SK-N-SH (cell line): ENCODE measurements at regions not wholly inside any gene's neighbourhood (a gene's known extent, or its start where the extent isn't known, plus 50 kb on each side); places are given as distances from the start of the nearest gene placed in this dataset.

Experiments used
- CTCF ChIA-PET: fragments of 300-600, 350-600 bp; formaldehyde crosslinking; extraction: SDS; loops from one replicate; lab custom pipeline; 2021; lab: Yijun Ruan, JAX
- POLR2A ChIA-PET: fragments of 350-600 bp; sonication (Branson Sonifier 250); formaldehyde crosslinking; extraction: SDS; loops from one replicate; lab custom pipeline; 2020; ENCODE audit warnings: antibody characterized with exemption, inconsistent platforms; lab: Yijun Ruan, JAX
- DNase-seq: peaks from one replicate; pipeline ENCODE4 v3.0.0; 2012
- H2AFZ ChIP-seq: fragments of 200-600 bp; sonication (generic); 2 replicates; pipeline ENCODE4 v1.8.1; 2016; ENCODE audit warnings: antibody characterized with exemption, mild to moderate bottlenecking, low read depth
- H3F3A ChIP-seq: fragments of 200-600 bp; sonication (generic); replicated peaks from 2 replicates; pipeline ENCODE3; 2016; ENCODE audit warnings: antibody characterized with exemption, mild to moderate bottlenecking; ENCODE audit not compliant: insufficient read depth
- H3K27ac ChIP-seq, 2 experiments: fragments of 200-500 bp in 1 of 2; fragments of 200-600 bp in 1 of 2; sonication (Bioruptor generic) in 1 of 2; sonication (generic), shearing (Covaris generic) in 1 of 2; 2 replicates each; pipeline versions ENCODE4 v1.5.1 to v1.6.1; 2014 to 2016; ENCODE audit warnings: low read depth in 2 of 2, inconsistent platforms in 1 of 2, low read length in 1 of 2, mild to moderate bottlenecking in 1 of 2, mixed read lengths in 1 of 2
- H3K27me3 ChIP-seq: fragments of 200-600 bp; sonication (generic), shearing (Covaris generic); 2 replicates; pipeline ENCODE4 v1.6.1; 2016; ENCODE audit warnings: mixed run types; ENCODE audit not compliant: insufficient read depth
- H3K36me3 ChIP-seq, 2 experiments: fragments of 200-500 bp in 1 of 2; fragments of 200-600 bp in 1 of 2; sonication (Bioruptor generic) in 1 of 2; sonication (generic) in 1 of 2; replicated peaks in 1 of 2; 2 replicates each; pipeline versions ENCODE3 to v1.5.1; 2014 to 2016; ENCODE audit warnings: low read length in 1 of 2, mild to moderate bottlenecking in 1 of 2; ENCODE audit not compliant: insufficient read depth in 2 of 2, control insufficient read depth in 1 of 2
- H3K4me1 ChIP-seq, 2 experiments: fragments of 200-500 bp in 1 of 2; fragments of 200-600 bp in 1 of 2; sonication (Bioruptor generic) in 1 of 2; sonication (generic), shearing (Covaris generic) in 1 of 2; 2 replicates each; pipeline versions ENCODE4 v1.5.1 to v1.6.1; 2014 to 2016; ENCODE audit warnings: low read depth in 1 of 2, low read length in 1 of 2, mixed run types in 1 of 2; ENCODE audit not compliant: insufficient read depth in 2 of 2, control insufficient read depth in 1 of 2
- H3K4me2 ChIP-seq: fragments of 200-600 bp; sonication (generic), shearing (Covaris generic); 2 replicates; pipeline ENCODE4 v1.6.1; 2017; ENCODE audit warnings: mixed run types
- H3K4me3 ChIP-seq, 2 experiments: fragments of 200-500 bp in 1 of 2; fragments of 200-600 bp in 1 of 2; sonication (Bioruptor generic) in 1 of 2; sonication (generic), shearing (Covaris generic) in 1 of 2; 2 replicates each; pipeline versions ENCODE4 v1.5.1 to v1.8.1; 2014 to 2016; ENCODE audit warnings: low read depth in 2 of 2, inconsistent platforms in 1 of 2, low read length in 1 of 2, mild to moderate bottlenecking in 1 of 2, mixed read lengths in 1 of 2, moderate library complexity in 1 of 2
- H3K79me2 ChIP-seq: fragments of 200-600 bp; sonication (generic); 2 replicates; pipeline ENCODE4 v1.8.1; 2017; ENCODE audit warnings: mild to moderate bottlenecking; ENCODE audit not compliant: insufficient read depth
- H3K9ac ChIP-seq: fragments of 200-600 bp; sonication (generic); 2 replicates; pipeline ENCODE4 v1.6.1; 2017; ENCODE audit warnings: mixed run types
- H3K9me2 ChIP-seq: fragments of 200-600 bp; sonication (generic); 2 replicates; pipeline ENCODE4 v1.6.1; 2017; ENCODE audit warnings: mixed run types
- H3K9me3 ChIP-seq: fragments of 200-600 bp; sonication (generic); 2 replicates; pipeline ENCODE4 v1.6.1; 2017; ENCODE audit warnings: mixed run types, mild to moderate bottlenecking, moderate library complexity
- H4K20me1 ChIP-seq: fragments of 200-600 bp; sonication (generic); 2 replicates; pipeline ENCODE4 v1.6.1; 2017; ENCODE audit warnings: mild to moderate bottlenecking, mixed run types; ENCODE audit not compliant: insufficient read depth
- CHD2 ChIP-seq: fragments of 150-350 bp; IDR thresholded peaks from 2 replicates; pipeline ENCODE4 v1.6.1; 2018; ENCODE audit warnings: low read length; ENCODE audit not compliant: partially characterized antibody
- EP300 ChIP-seq, 2 experiments: IDR thresholded peaks; 2 replicates each; pipeline versions ENCODE4 v1.4.0 to v1.6.1; 2012; ENCODE audit warnings: borderline replicate concordance in 1 of 2, low read depth in 1 of 2, low read length in 1 of 2
- EZH2phosphoT487 ChIP-seq: fragments of 200-600 bp; sonication (generic); IDR thresholded peaks from 2 replicates; pipeline ENCODE4 v1.6.1; 2017; ENCODE audit warnings: low read depth, mixed run types, mild to moderate bottlenecking, antibody characterized with exemption, moderate library complexity, borderline replicate concordance
- FOSL2 ChIP-seq: IDR thresholded peaks from 2 replicates; pipeline ENCODE4 v1.4.0; 2012; ENCODE audit warnings: low read depth, mild to moderate bottlenecking, moderate library complexity, borderline replicate concordance
- FOXJ3 ChIP-seq: sonication (generic); formaldehyde crosslinking; IDR thresholded peaks from 2 replicates; pipeline ENCODE4 v1.5.1; 2020; ENCODE audit warnings: mild to moderate bottlenecking, missing genetic modification reagents
- FOXM1 ChIP-seq: IDR thresholded peaks from 2 replicates; pipeline ENCODE4 v1.4.0; 2012; ENCODE audit warnings: low read depth, mild to moderate bottlenecking
- GABPA ChIP-seq: IDR thresholded peaks from 2 replicates; pipeline ENCODE4 v1.4.0; 2012; ENCODE audit warnings: low read depth, mild to moderate bottlenecking
- JUND ChIP-seq: IDR thresholded peaks from 2 replicates; pipeline ENCODE4 v1.4.0; 2012
- MAX ChIP-seq: IDR thresholded peaks from 2 replicates; pipeline ENCODE4 v1.4.0; 2012; ENCODE audit warnings: low read depth
- MEF2A ChIP-seq: IDR thresholded peaks from 2 replicates; pipeline ENCODE4 v1.4.0; 2012; ENCODE audit warnings: low read depth, borderline replicate concordance
- NFIC ChIP-seq: IDR thresholded peaks from 2 replicates; pipeline ENCODE4 v1.4.0; 2012; ENCODE audit warnings: borderline replicate concordance
- RCOR1 ChIP-seq: fragments of 150-350 bp; IDR thresholded peaks from 2 replicates; pipeline ENCODE4 v1.6.1; 2017; ENCODE audit warnings: antibody characterized with exemption, low read length
- SIN3A ChIP-seq: IDR thresholded peaks from 2 replicates; pipeline ENCODE4 v1.6.1; 2012; ENCODE audit warnings: low read depth, mild to moderate bottlenecking, low read length, moderate library complexity, borderline replicate concordance
- TAF1 ChIP-seq: IDR thresholded peaks from 2 replicates; pipeline ENCODE4 v1.6.1; 2012; ENCODE audit warnings: low read depth, mild to moderate bottlenecking, low read length, moderate library complexity, borderline replicate concordance
- USF1 ChIP-seq: IDR thresholded peaks from 2 replicates; pipeline ENCODE4 v1.4.0; 2012; ENCODE audit warnings: low read depth, borderline replicate concordance
- YY1 ChIP-seq: IDR thresholded peaks from 2 replicates; pipeline ENCODE4 v1.4.0; 2012; ENCODE audit warnings: low read depth, mild to moderate bottlenecking
- WGBS: methylation state at CpG from one replicate; pipeline ENCODE4 v1.1.6; 2017; ENCODE audit warnings: low lambda C conversion rate; 5-methylcytosine and 5-hydroxymethylcytosine counted together
- TF ChIP-seq, protein P1 (sequence below): fragments of 200-600 bp; sonication (generic); IDR thresholded peaks from 2 replicates; pipeline ENCODE4 v1.6.1; 2017; ENCODE audit warnings: antibody characterized with exemption, mild to moderate bottlenecking, moderate library complexity
- TF ChIP-seq, protein P2 (sequence below): IDR thresholded peaks from 2 replicates; pipeline ENCODE4 v1.6.1; 2012; ENCODE audit warnings: mild to moderate bottlenecking, low read depth, low read length, moderate library complexity

- TF ChIP-seq, protein P1, sequence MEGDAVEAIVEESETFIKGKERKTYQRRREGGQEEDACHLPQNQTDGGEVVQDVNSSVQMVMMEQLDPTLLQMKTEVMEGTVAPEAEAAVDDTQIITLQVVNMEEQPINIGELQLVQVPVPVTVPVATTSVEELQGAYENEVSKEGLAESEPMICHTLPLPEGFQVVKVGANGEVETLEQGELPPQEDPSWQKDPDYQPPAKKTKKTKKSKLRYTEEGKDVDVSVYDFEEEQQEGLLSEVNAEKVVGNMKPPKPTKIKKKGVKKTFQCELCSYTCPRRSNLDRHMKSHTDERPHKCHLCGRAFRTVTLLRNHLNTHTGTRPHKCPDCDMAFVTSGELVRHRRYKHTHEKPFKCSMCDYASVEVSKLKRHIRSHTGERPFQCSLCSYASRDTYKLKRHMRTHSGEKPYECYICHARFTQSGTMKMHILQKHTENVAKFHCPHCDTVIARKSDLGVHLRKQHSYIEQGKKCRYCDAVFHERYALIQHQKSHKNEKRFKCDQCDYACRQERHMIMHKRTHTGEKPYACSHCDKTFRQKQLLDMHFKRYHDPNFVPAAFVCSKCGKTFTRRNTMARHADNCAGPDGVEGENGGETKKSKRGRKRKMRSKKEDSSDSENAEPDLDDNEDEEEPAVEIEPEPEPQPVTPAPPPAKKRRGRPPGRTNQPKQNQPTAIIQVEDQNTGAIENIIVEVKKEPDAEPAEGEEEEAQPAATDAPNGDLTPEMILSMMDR: no peak
- no peak for TF ChIP-seq MEF2A
- TF ChIP-seq FOXJ3 (CRISPR knock-in tag): no peak
- no peak for TF ChIP-seq MAX
- TF ChIP-seq RCOR1: no peak
- no peak for TF ChIP-seq FOSL2
These were observed 1517.5 kb upstream of the TENM4 start (continued) for GRCh38 chr11:80958361-80958760.

- DNase-seq: no peak
- no peak overlapping the region for H2AFZ ChIP-seq
- H3K9me3 ChIP-seq: no peaks in the 10 kb centered on the region
- H3K4me1 ChIP-seq: no peaks in the 10 kb centered on the region; a peak in 1 of 4 replicates
- WGBS: 59% methylated on average over 7 of the region's 7 CpGs
- no peaks in the 10 kb centered on the region for H3F3A ChIP-seq
- no peak for TF ChIP-seq CHD2
- TF ChIP-seq NFIC: no peak
- TF ChIP-seq, protein P2, sequence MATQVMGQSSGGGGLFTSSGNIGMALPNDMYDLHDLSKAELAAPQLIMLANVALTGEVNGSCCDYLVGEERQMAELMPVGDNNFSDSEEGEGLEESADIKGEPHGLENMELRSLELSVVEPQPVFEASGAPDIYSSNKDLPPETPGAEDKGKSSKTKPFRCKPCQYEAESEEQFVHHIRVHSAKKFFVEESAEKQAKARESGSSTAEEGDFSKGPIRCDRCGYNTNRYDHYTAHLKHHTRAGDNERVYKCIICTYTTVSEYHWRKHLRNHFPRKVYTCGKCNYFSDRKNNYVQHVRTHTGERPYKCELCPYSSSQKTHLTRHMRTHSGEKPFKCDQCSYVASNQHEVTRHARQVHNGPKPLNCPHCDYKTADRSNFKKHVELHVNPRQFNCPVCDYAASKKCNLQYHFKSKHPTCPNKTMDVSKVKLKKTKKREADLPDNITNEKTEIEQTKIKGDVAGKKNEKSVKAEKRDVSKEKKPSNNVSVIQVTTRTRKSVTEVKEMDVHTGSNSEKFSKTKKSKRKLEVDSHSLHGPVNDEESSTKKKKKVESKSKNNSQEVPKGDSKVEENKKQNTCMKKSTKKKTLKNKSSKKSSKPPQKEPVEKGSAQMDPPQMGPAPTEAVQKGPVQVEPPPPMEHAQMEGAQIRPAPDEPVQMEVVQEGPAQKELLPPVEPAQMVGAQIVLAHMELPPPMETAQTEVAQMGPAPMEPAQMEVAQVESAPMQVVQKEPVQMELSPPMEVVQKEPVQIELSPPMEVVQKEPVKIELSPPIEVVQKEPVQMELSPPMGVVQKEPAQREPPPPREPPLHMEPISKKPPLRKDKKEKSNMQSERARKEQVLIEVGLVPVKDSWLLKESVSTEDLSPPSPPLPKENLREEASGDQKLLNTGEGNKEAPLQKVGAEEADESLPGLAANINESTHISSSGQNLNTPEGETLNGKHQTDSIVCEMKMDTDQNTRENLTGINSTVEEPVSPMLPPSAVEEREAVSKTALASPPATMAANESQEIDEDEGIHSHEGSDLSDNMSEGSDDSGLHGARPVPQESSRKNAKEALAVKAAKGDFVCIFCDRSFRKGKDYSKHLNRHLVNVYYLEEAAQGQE: no peak
- TF ChIP-seq FOXM1: no peak
- no peak for TF ChIP-seq TAF1
- TF ChIP-seq GABPA: no peak
- TF ChIP-seq SIN3A: no peak
- no peak for TF ChIP-seq USF1
- no peak for TF ChIP-seq YY1
- no peak for TF ChIP-seq EZH2phosphoT487
- no peak for TF ChIP-seq RCOR1
- TF ChIP-seq, protein P1: no peak
- no peak for TF ChIP-seq JUND
- TF ChIP-seq EP300 (IDR thresholded peaks at IDR 0.05; ENCODE audit: borderline replicate concordance in 1 of 2, low read depth in 1 of 2, low read length in 1 of 2): no peak
- CTCF ChIA-PET: no interaction called here
- no peak overlapping the region for H3K4me2 ChIP-seq
- POLR2A ChIA-PET: no interaction called here
- no peaks in the 10 kb centered on the region for H3K9me2 ChIP-seq
- H3K36me3 ChIP-seq: no peaks in the 10 kb centered on the region
- H3K9ac ChIP-seq: no peak overlapping the region
- no peak overlapping the region for H3K4me3 ChIP-seq
- H3K27ac ChIP-seq: no peak overlapping the region
- no peaks in the 10 kb centered on the region for H4K20me1 ChIP-seq
- no peaks in the 10 kb centered on the region for H3K79me2 ChIP-seq
- H3K27me3 ChIP-seq: no peaks in the 10 kb centered on the region
These were observed 1514.8 kb upstream of the TENM4 start for GRCh38 chr11:80955588-80955987.
